Esophagus mucosa (tissue), 1 donor: ENCODE measurements at regions not wholly inside any gene's neighbourhood (a gene's known extent, or its start where the extent isn't known, plus 50 kb on each side); places are given as distances from the start of the nearest gene placed in this dataset.
A peak's percentile ranks its signal among the peaks of the same experiment; 100 is the strongest.

Experiments used
- ATAC-seq: fragments of 200-7000 bp; cut with Tn5 transposase; one replicate; pipeline ENCODE4 v1.9.1; 2020
- donor health status: DM: yes; HTN: yes; CAD: no.

GRCh38 chr13:110097013-110097412 is 209.9 kb downstream of the COL4A1 start:
- ATAC-seq = peak; percentile 9

DNA sequence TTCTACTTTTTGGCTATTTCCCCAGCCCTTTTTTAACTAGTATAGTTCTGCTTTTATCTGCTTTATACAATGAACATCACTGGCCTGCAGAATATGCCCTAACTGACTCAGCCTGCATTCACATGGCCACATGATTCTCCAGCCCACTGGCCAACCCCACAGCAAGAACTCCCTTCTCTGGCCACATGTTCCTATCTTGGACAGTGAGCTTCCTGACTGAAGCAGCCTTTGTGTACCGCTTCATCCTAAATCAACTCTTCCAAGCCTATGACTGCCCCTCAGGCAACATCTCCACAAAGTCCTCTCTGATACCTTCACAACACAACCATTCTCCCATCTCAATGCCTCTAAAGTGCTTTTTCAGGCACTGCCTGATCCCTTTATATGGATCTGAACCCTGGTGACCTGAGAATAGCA is 214.1 kb downstream of the COL4A1 start:
- no peak for ATAC-seq

DNA sequence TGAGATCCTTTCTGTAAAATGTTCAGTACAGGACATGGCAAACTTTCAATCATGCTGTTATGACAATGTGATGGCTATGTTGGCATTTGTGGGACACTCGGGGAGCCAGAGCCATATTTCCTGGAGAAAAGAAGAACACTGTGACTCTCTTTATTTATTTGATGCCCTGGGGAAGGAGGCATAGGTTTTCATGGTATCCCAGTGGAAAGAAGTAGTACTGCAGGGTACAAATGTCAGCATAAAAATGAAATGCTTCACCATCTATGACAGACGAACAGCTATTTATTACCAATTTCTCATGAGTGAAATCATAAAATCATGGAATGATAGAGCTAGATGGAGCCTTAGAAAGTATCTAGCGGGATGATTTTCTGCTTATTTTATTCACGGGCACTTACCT is 217.1 kb downstream of the COL4A1 start:
- no peak for ATAC-seq

DNA sequence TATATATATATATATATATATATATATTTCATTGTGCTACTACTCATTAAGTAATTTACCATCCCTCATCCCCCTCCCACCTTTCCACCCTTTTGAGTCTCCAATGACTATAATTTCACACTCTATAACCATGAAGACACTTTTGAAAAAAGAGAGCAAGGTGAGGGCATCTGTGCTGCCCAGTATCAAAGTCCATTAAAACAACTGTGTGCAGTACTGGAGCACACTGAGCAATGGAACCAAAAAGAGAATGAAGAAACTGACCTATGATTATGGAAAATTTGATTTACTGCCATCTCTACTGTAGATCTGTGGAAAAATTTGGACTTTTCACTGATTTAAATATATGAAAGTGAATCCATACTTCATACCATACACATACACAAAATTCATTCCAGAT is 217.9 kb downstream of the COL4A1 start:
- no peak for ATAC-seq

DNA sequence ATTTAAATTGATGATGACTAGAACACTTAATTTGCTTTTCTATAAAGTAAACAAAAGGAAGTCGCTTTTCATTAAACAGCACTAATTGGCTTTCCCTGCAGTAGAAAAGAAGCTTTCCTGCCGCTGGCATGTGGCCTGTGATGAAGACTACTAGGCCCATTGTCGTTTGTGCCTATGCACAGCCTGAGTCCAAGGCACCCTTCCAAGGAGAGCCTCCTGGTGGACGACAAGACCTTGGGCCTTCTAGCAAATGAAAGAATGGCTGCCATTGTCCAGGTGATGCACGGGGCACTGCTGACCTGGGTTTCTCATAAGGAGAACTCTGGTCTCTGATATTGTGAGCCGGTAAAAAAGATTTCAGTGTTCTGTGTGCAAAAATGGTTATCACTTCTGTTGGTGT is 233.0 kb downstream of the COL4A1 start:
- no peak for ATAC-seq

DNA sequence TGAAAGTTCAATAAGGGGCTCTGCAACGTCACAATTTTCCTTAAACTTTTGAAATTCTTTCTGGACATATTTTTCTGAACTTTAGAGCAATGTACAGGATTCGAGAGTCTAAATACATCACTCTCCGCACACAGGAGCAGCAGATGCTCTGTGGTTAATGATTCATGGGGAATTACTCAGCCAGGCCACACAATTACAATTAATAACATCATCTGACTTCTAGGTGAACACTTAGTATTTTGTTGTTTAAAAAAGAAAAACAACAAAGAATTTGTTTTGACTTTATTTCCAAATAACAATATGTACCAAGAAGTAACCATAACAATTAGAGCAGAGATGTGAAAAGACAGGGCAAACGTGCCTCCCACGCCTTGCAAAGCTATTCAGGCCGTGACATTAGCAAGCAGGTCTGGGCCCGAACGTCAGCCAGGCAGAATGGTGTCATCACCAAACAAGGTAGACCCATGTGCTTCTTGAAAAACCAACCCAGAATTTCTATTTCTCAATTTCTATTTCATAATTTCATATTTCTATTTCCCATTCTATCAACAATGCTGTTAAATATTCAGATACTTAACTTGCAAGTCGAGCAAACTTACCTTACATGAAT is 236.3 kb downstream of the COL4A1 start:
- ATAC-seq = peak; percentile 61

DNA sequence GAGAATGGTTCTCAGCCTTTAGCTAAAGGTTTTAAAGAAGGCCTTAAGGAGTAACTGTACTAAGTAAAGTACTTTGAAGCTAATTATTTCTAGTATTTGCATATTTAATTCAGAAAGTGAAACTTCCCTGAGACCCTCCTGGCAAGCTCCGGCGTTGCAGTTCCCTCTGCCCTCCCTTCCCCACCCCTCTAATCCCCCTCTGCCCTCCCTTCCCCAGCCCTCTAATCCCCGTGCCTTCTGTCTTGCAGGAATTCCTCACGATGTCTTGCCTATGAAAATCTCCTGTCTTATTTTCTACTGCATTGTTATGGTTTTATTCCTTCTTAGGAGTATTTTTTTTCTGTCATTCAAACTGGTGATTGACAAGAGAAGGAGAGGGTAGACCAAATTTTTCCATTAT is 236.9 kb downstream of the COL4A1 start:
- no peak for ATAC-seq

GRCh38 chr13:110068176-110068473 is 238.8 kb downstream of the COL4A1 start:
- ATAC-seq = no peak

GRCh38 chr13:110067355-110068175 is 239.4 kb downstream of the COL4A1 start:
- ATAC-seq = no peak

GRCh38 chr13:110065780-110066179 is 241.2 kb downstream of the COL4A1 start:
- no peak for ATAC-seq

DNA sequence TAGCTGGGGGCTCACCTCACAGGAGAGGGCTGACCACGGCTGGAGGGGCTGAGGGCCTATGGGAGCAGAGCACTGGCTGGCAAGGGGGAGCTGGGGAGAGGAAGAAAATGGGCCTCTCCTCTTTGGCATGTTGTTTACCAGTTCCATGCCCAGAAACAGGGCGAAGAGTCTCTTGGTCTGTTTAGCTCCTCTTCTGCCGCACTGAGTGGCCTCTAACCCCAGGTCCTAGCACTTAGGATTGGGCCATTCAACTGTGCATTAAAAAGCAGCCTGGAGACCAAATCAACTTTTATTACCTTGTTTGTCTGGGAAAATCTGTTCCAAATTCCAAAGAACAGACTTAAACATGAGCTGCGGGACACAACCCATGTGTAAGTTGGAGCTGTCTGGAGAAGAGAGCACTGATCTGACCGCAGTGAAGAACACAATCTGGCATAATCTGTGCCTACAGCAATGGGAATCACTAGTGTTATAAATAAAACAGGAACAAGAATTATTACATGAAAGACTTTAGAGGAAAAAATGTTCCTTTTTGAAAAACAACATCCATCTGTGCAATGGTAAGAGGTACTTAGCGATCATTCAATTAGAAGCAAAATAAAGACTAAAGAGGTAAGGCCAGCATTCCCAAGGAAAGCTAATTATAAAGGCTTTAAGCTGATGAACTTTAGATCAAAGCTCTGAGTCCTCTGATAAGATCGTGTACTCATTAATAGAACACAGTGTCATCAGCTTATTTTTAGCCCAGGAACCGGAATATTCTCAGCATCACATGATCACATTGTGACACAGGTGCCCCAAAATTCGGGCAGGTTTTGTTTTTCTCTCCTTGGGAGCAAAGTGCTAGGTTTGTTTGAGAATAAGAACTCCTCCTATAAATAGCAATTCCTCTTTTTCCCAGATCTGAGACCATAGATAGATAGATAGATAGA is 243.2 kb downstream of the COL4A1 start:
- ATAC-seq = no peak

GRCh38 chr13:110062777-110063442 is 244.0 kb downstream of the COL4A1 start:
- no peak for ATAC-seq

DNA sequence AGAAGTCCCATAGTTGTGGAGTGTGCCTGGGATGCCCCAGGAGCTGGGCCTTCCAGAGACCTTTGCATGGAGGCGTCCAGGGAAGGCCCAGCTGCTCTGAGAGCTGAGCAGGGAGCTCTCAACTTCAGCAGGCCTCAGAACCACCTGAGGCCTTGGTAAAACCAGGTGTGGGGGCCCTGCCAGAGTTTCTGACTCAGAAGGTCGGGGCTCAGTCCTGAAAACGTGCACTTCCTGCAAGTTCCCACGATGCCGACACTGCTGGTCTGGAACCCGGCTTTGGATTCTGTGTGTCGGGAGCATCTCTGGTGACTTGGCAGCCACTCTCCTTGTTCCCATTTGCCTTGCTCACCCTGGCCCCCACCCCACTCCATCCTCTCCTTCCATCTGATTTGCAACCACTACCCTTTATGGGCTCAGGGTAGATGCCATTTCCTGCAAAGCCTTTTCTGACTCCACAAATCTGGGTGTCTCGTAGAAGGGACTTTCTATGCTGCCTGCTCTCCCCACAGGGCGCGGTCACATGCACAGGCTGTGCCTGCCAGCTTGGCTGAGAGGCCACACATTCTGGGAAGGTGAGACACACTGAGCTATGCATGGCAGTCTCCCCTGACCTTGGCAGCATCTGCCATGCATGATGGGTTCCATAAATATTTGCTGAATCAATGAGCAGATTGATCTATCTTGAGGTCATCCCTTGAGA is 244.7 kb downstream of the COL4A1 start:
- ATAC-seq = peak; percentile 31

DNA sequence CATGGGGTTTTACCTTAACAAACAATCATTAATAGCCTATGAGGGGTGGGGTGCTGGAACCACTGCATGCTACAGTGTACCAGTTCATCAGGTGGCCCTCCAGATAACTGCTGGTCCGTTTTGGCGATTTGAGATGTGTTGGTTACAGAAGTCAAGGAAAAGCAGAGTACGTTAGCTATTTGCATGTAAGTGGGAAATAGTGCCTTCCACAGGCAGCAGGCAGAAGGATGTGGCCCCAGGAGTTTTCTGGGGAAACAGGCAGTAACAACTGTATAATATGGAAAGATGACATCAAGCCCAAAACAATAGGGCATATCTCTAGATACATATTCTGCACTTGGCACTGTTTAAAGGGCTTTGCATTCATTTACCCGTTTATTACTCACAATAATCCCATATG is 245.7 kb downstream of the COL4A1 start:
- ATAC-seq = no peak

- no peak for ATAC-seq
Observed at GRCh38 chr13:110057052-110057451, 249.9 kb downstream of the COL4A1 start.

- no peak for ATAC-seq
Observed at GRCh38 chr13:110056640-110057039, 250.3 kb downstream of the COL4A1 start.

DNA sequence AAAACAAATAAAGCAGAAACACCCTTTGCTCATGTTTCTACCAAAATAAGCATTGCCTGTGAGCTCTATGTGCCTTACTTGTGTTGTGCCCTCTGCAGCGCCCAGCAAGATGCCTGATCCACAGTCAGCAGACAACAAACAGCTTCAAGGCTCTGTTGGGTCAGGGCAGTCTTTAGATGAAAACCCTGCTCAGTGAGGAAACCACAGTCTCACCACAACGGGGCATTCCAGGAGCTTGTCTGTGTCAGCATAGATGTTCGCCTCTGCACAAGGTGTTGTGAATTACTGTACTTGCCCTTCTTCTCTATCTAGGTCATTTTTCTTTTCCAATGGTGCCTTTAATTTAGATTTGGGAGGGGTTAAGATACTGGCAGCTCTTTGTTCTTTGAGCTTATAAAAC is 251.9 kb downstream of the COL4A1 start:
- no peak for ATAC-seq

GRCh38 chr13:110054041-110054440 is 252.9 kb downstream of the COL4A1 start:
- ATAC-seq = no peak

DNA sequence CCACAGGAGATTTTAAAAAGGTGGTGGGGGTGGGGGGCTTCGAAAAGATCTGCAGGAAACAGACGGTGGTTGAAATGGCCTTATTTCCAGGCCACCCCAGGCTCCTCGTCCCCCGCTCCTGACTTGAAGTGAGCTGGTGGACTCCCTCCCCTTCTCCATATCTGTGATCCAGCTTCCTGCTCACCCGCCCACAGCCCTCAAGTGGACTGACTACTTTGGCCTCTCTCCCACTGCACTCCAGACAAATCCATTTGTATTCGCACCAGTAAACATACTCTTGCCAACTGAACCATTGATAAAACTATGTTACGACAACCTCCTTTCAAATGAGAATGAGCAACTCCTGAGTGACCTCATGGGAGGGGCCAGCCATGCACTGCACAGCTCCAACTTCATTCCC is 259.5 kb downstream of the COL4A1 start:
- ATAC-seq = no peak

DNA sequence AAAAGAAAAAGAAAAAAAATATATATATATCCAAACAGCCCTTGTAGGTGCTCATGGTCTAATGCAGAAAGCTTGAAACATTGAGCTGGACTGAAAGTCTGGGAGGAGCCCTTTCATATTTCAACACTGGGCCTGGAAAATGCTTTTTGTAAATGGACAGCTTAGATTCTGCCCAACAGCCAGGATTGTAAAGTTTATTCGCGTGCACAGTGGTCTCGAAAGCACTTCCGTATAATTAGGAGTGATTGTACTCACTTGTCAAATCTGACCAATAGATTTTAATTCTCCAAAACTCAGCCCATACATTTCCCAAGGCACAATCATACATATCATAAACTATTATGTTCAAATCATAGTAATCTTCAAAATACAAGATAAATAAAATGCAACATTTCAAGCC is 260.1 kb downstream of the COL4A1 start:
- ATAC-seq = no peak

GRCh38 chr13:110045919-110046318 is 259.5 kb upstream of the IRS2 start:
- no peak for ATAC-seq

- no peak for ATAC-seq
Observed at GRCh38 chr13:110045202-110045601, 258.8 kb upstream of the IRS2 start.
